H9 (cell line): ENCODE measurements at regions not wholly inside any gene's neighbourhood (a gene's known extent, or its start where the extent isn't known, plus 50 kb on each side); places are given as distances from the start of the nearest gene placed in this dataset.

Experiments used
- DNase-seq: peaks from one replicate; pipeline ENCODE4 v3.0.0-alpha.2; 2017
- H2AFZ ChIP-seq: one replicate; pipeline ENCODE4 v1.6.1; 2013; ENCODE audit warnings: mild to moderate bottlenecking, low read length, control low read depth, moderate library complexity
- H2AK5ac ChIP-seq: 2 replicates; pipeline ENCODE4 v1.6.1; 2013; ENCODE audit warnings: low read length, control low read depth, mixed read lengths; ENCODE audit not compliant: insufficient read length
- H2BK120ac ChIP-seq: one replicate; pipeline ENCODE4 v1.6.1; 2013; ENCODE audit warnings: low read depth, mild to moderate bottlenecking, low read length, control low read depth, inconsistent platforms; ENCODE audit not compliant: poor library complexity, severe bottlenecking
- H2BK12ac ChIP-seq: 2 replicates; pipeline ENCODE4 v1.6.1; 2013; ENCODE audit warnings: low read length, control low read depth, mixed read lengths, low read depth; ENCODE audit not compliant: insufficient read length
- H2BK15ac ChIP-seq: 2 replicates; pipeline ENCODE4 v1.6.1; 2013; ENCODE audit warnings: low read depth, low read length, control low read depth
- H2BK20ac ChIP-seq: one replicate; pipeline ENCODE4 v1.6.1; 2013; ENCODE audit warnings: low read depth, mild to moderate bottlenecking, low read length, control low read depth, inconsistent platforms; ENCODE audit not compliant: poor library complexity, severe bottlenecking
- H2BK5ac ChIP-seq: 2 replicates; pipeline ENCODE4 v1.6.1; 2013; ENCODE audit warnings: low read length, control low read depth, mixed read lengths; ENCODE audit not compliant: insufficient read length
- H3K14ac ChIP-seq: 2 replicates; pipeline ENCODE4 v1.6.1; 2013; ENCODE audit warnings: low read length, control low read depth; ENCODE audit not compliant: insufficient read depth
- H3K18ac ChIP-seq: 2 replicates; pipeline ENCODE4 v1.6.1; 2013; ENCODE audit warnings: low read depth, mild to moderate bottlenecking, mixed read lengths, low read length, control low read depth; ENCODE audit not compliant: insufficient read length
- H3K23ac ChIP-seq: 2 replicates; pipeline ENCODE4 v1.6.1; 2013; ENCODE audit warnings: low read length, control low read depth, mixed read lengths, low read depth; ENCODE audit not compliant: insufficient read length
- H3K23me2 ChIP-seq: 2 replicates; pipeline ENCODE4 v1.6.1; 2013; ENCODE audit warnings: low read depth, mild to moderate bottlenecking, mixed read lengths, low read length, control low read depth; ENCODE audit not compliant: insufficient read length, poor library complexity, severe bottlenecking
- H3K27ac ChIP-seq: 2 replicates; pipeline ENCODE4 v1.5.1; 2013; ENCODE audit warnings: low read length, control low read depth, mixed read lengths, low read depth; ENCODE audit not compliant: insufficient read length
- H3K27me3 ChIP-seq: 2 replicates; pipeline ENCODE4 v1.6.1; 2013; ENCODE audit warnings: low read length, control low read depth, inconsistent platforms; ENCODE audit not compliant: insufficient read depth
- H3K4ac ChIP-seq: 2 replicates; pipeline ENCODE4 v1.6.1; 2013; ENCODE audit warnings: low read depth, mild to moderate bottlenecking, control low read depth, inconsistent platforms, low read length, moderate library complexity
- H3K4me1 ChIP-seq: 2 replicates; pipeline ENCODE4 v1.6.1; 2013; ENCODE audit warnings: low read length, control low read depth, inconsistent platforms; ENCODE audit not compliant: insufficient read depth
- H3K4me2 ChIP-seq: 2 replicates; pipeline ENCODE4 v1.6.1; 2013; ENCODE audit warnings: low read length, control low read depth, mixed read lengths; ENCODE audit not compliant: insufficient read length, insufficient read depth
- H3K56ac ChIP-seq: 2 replicates; pipeline ENCODE4 v1.6.1; 2013; ENCODE audit warnings: low read depth, mild to moderate bottlenecking, mixed read lengths, low read length, control low read depth; ENCODE audit not compliant: insufficient read length
- H3K79me1 ChIP-seq: 2 replicates; pipeline ENCODE4 v1.6.1; 2013; ENCODE audit warnings: low read depth, mild to moderate bottlenecking, moderate library complexity, low read length, control low read depth, inconsistent platforms; ENCODE audit not compliant: insufficient read depth, poor library complexity, severe bottlenecking
- H3K79me2 ChIP-seq: 2 replicates; pipeline ENCODE4 v1.6.1; 2013; ENCODE audit warnings: low read length, control low read depth, inconsistent platforms; ENCODE audit not compliant: insufficient read depth
- H3K9ac ChIP-seq: 2 replicates; pipeline ENCODE4 v1.6.1; 2013; ENCODE audit warnings: low read length, control low read depth, mixed read lengths; ENCODE audit not compliant: insufficient read length; ENCODE audit errors: extremely low read depth
- H3K9me3 ChIP-seq: one replicate; pipeline ENCODE4 v1.6.1; 2013; ENCODE audit warnings: low read depth, low read length, inconsistent platforms; ENCODE audit not compliant: control insufficient read depth
- H3T11ph ChIP-seq: one replicate; pipeline ENCODE4 v1.6.1; 2013; ENCODE audit warnings: mild to moderate bottlenecking, low read length, control low read depth, inconsistent platforms
- H4K20me1 ChIP-seq: one replicate; pipeline ENCODE4 v1.6.1; 2013; ENCODE audit not compliant: control insufficient read depth, insufficient read length, insufficient read depth
- H4K5ac ChIP-seq: 2 replicates; pipeline ENCODE4 v1.6.1; 2013; ENCODE audit warnings: low read depth, mild to moderate bottlenecking, mixed read lengths, low read length, control low read depth; ENCODE audit not compliant: insufficient read length
- H4K8ac ChIP-seq: replicated peaks from 2 replicates; pipeline ENCODE4 v1.6.1; 2013; ENCODE audit warnings: low read length, control low read depth, mixed read lengths, low read depth; ENCODE audit not compliant: insufficient read length
- H4K91ac ChIP-seq: 2 replicates; pipeline ENCODE4 v1.6.1; 2013; ENCODE audit warnings: low read depth, mild to moderate bottlenecking, moderate library complexity, mixed read lengths, low read length, control low read depth; ENCODE audit not compliant: insufficient read length
- H3K27ac Mint-ChIP-seq, 3 experiments: 2 replicates in 2 of 3; 3 replicates in 1 of 3; pipeline ENCODE4 v1.8.0; 2020 to 2021; ENCODE audit warnings: mixed read lengths in 3 of 3, mild to moderate bottlenecking in 1 of 3, moderate library complexity in 1 of 3
- H3K27me3 Mint-ChIP-seq: 2 replicates; pipeline ENCODE4 v1.8.0; 2021; ENCODE audit warnings: low read depth, mild to moderate bottlenecking, moderate library complexity, mixed read lengths
- H3K36me3 Mint-ChIP-seq, 3 experiments: 2 replicates in 2 of 3; 3 replicates in 1 of 3; pipeline ENCODE4 v1.8.0; 2020 to 2021; ENCODE audit warnings: low read depth in 3 of 3, mixed read lengths in 3 of 3; ENCODE audit not compliant: insufficient read depth in 1 of 3
- H3K4me1 Mint-ChIP-seq, 2 experiments: 2 replicates each; pipeline ENCODE4 v1.8.0; 2020; ENCODE audit warnings: mixed read lengths in 2 of 2
- H3K4me3 Mint-ChIP-seq, 2 experiments: 2 replicates in 1 of 2; 3 replicates in 1 of 2; pipeline ENCODE4 v1.8.0; 2020 to 2021; ENCODE audit warnings: mild to moderate bottlenecking in 2 of 2, mixed read lengths in 2 of 2, moderate library complexity in 1 of 2
- H3K9me3 Mint-ChIP-seq, 2 experiments: 2 replicates in 1 of 2; 3 replicates in 1 of 2; pipeline ENCODE4 v1.8.0; 2020; ENCODE audit warnings: mild to moderate bottlenecking in 2 of 2, mixed read lengths in 2 of 2, moderate library complexity in 1 of 2
- CTCF ChIP-seq: fragments of 200-600 bp; sonication (generic); conservative IDR thresholded peaks from 3 replicates; pipeline ENCODE4 v1.8.0; 2021; ENCODE audit warnings: antibody characterized with exemption, mild to moderate bottlenecking
- WGBS: extraction: QIAGEN DNeasy Blood & Tissue Kit; methylation state at CpG from one replicate; pipeline ENCODE4 v1.1.7; 2013; ENCODE audit warnings: missing lambda C conversion rate, low lambda C conversion rate, mixed read lengths; ENCODE audit not compliant: insufficient read length; ENCODE audit errors: extremely low coverage; 5-methylcytosine and 5-hydroxymethylcytosine counted together

- H3K23ac ChIP-seq, result no peak overlapping the region
- no peak overlapping the region for H4K8ac ChIP-seq
- H3K27ac ChIP-seq, result no peak overlapping the region
- no peak overlapping the region for H3K27ac Mint-ChIP-seq
- H3K79me2 ChIP-seq, result no peaks in the 10 kb centered on the region
- no peak overlapping the region for H2AK5ac ChIP-seq
- WGBS, result no CpG with 5 or more reads among the region's 17 CpGs
- no peak overlapping the region for H3K14ac ChIP-seq
- H3K4me3 Mint-ChIP-seq, result no peak overlapping the region
- peaks cover 5% of the 10 kb centered on the region for H3K27me3 Mint-ChIP-seq
- H3K18ac ChIP-seq, result no peak overlapping the region
- no peak overlapping the region for H2BK120ac ChIP-seq
- no peak overlapping the region for H2BK15ac ChIP-seq
- no peak for TF ChIP-seq CTCF
- H2AFZ ChIP-seq, result no peak overlapping the region
- no peak overlapping the region for H2BK20ac ChIP-seq
- H4K5ac ChIP-seq, result no peak overlapping the region
- H4K20me1 ChIP-seq, result no peaks in the 10 kb centered on the region
- H2BK5ac ChIP-seq, result no peak overlapping the region
- H4K91ac ChIP-seq, result no peak overlapping the region
- H3K79me1 ChIP-seq, result no peaks in the 10 kb centered on the region
- H3K4me1 ChIP-seq, result 0 out of 2 replicates have a peak, but pooled peaks cover 2% of the 10 kb centered on the region
- H3K23me2 ChIP-seq, result no peaks in the 10 kb centered on the region
- H2BK12ac ChIP-seq, result no peak overlapping the region
- DNase-seq, result no peak
- H3K4me2 ChIP-seq, result no peak overlapping the region
- no peak overlapping the region for H3T11ph ChIP-seq
- H3K9me3 ChIP-seq, result no peaks in the 10 kb centered on the region
- no peaks in the 10 kb centered on the region for H3K27me3 ChIP-seq
- H3K36me3 Mint-ChIP-seq, result no peaks in the 10 kb centered on the region
- H3K56ac ChIP-seq, result no peak overlapping the region
- H3K9ac ChIP-seq, result no peak overlapping the region
- H3K9me3 Mint-ChIP-seq, result no peaks in the 10 kb centered on the region
- H3K4me1 Mint-ChIP-seq, result peaks cover 13 to 25% of the 10 kb centered on the region in 2 experiments
- H3K4ac ChIP-seq, result no peak overlapping the region
These were observed 137.5 kb upstream of the MGMT start for GRCh38 chr10:129329385-129330055.
